GM19324 (cell line): ENCODE measurements at regions not wholly inside any gene's neighbourhood (a gene's known extent, or its start where the extent isn't known, plus 50 kb on each side); places are given as distances from the start of the nearest gene placed in this dataset.
"Not testable (repeated sequence)": the region's sequence is repeated elsewhere in the genome, so short reads cannot be mapped to it uniquely, and the experiment has no call there.

Experiments used
- ATAC-seq: cut with Tn5 transposase; IDR thresholded peaks from one replicate; pipeline ENCODE4 v1.9.1; 2021; ENCODE audit warnings: mild to moderate bottlenecking, moderate library complexity; ENCODE audit not compliant: unreplicated experiment, low FRiP score

- ATAC-seq = peak; percentile 38
Measured at GRCh38 chr2:39839261-39839848, 60.3 kb upstream of the THUMPD2 start.

GRCh38 chr2:39838589-39838988 lies 59.5 kb upstream of the THUMPD2 start:
- no peak for ATAC-seq

- ATAC-seq = peak; percentile 74
Measured at GRCh38 chr2:39837856-39838453, 58.9 kb upstream of the THUMPD2 start.

GRCh38 chr2:39836638-39837037 lies 57.6 kb upstream of the THUMPD2 start:
- no peak for ATAC-seq

- ATAC-seq = no peak
Measured at GRCh38 chr2:39834426-39834825, 55.4 kb upstream of the THUMPD2 start.

- ATAC-seq = not testable (repeated sequence)
Measured at GRCh38 chr2:39830610-39831009, 51.6 kb upstream of the THUMPD2 start.
